ENCODE measurements at regions not wholly inside any gene's neighbourhood (a gene's known extent, or its start where the extent isn't known, plus 50 kb on each side); places are given as distances from the start of the nearest gene placed in this dataset.

DNA sequence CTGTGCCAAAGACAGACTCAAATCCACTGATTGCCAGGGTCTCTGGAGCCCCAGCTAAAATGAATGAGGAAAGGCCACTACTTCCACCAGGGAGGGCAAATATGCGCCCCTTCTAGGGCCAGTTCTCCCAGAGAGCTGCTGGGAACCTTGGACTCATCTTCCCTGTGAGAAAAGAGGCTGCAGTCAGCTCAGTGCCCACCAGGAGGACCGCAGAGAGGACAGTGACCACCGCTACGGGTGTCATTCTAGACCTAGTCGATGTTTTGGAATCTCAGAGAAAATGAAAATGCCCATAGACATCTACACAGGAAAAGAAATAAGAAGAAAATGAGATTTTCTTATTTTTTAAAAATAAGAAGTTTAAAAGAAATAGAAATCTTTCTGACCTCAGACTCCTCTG lies 235.1 kb downstream of the UQCRFS1 start:
- no peak for DNase-seq (ENCODE audit: low read depth in 2 of 2)

DNA sequence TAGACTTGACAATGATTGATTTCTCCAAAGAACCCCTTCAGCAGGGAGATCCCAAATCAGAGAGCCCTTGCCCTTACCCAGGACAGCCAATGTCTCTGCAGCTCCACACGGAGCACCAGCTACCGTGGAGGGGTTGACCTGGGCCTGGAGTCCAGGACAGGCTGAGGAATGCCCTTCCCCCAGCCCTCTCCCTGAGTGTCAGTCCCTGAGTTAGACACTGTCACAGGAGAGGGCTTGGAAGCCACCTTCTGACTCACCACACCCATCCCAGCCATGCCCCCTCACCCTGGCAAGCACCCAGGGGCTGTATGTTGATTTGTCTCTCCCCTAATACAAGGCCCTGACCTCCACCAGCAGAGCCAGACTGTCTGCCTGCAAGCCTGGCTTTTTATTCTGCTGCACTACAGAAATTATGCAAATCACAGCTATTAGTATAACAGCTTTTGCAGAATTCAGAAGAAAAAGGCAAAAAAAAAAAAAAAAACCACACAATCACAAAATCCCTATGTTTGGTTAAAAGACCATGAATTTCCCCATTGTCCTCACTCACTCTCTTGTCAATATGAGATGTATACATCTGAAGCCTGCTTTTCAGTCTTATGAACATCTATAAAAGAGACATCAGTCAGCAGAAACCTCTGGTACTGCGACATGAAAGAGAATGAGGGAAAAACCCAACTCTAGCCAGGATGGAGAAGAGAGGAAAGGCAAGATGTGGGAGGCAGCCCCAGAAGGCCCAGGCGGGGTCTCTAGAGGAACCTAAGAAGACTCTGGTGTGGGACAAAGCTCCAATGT lies 240.7 kb downstream of the UQCRFS1 start:
- no peak for DNase-seq (ENCODE audit: low read depth in 2 of 2)

DNA sequence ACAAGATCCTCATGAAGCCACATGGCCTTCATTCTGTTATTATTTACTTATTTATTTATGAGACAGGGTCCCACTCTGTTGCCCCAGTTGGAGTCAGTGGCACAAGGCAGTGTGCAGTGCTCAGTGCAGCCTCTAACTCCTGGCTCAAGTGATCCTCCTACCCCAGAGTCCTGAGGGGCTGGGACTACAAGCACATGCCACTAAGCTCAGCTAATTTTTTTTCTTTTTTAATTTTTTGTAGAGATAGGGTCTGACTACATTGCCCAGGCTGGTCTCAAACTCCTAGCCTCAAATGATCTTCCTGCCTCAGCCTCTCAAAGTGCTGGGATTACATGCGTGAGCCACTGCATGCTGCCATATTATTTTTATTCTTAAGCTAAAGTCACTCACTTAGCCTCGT lies 241.4 kb downstream of the UQCRFS1 start:
- no peak for DNase-seq (ENCODE audit: low read depth in 2 of 2)

DNA sequence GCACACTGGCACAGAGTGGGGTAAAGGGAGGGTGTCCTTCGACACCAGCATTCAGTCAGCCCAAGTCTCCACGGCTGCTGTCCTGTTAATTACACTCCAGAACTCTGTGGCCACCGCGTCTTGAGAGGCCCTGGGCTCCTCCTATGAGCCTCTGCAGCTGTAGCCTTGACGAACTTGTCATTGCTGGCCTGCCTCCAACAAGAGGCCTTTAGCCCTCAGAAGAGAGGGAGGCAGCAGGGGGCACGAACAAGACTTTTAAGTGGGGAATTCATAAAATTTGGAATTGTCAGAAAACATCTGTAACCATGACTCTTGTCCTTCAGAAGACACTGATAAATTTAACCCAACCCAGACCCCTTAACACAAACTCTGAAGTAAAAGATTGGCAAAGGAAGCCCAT lies 241.9 kb downstream of the UQCRFS1 start:
- DNase-seq (ENCODE audit: low read depth in 2 of 2): no peak

DNA sequence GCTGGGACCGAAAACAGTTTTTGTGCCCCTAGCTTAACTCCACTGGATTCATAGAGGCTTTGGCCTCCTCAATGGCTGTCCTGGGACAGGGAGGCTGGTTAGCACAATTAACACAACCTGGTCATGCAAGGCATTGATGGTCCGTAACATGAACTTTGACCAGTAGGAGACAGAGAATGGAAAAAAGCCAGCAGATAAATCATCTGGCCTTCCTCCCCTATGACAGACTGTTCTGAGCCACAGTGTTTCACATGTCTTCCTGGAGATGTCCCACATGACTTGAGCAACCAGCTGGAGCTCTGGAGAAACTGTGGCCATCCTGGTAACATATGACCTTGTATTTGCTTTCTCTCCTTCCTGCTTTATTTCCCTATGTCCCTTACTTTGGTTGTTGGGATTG lies 244.2 kb downstream of the UQCRFS1 start:
- DNase-seq (ENCODE audit: low read depth in 2 of 2): no peak

DNA sequence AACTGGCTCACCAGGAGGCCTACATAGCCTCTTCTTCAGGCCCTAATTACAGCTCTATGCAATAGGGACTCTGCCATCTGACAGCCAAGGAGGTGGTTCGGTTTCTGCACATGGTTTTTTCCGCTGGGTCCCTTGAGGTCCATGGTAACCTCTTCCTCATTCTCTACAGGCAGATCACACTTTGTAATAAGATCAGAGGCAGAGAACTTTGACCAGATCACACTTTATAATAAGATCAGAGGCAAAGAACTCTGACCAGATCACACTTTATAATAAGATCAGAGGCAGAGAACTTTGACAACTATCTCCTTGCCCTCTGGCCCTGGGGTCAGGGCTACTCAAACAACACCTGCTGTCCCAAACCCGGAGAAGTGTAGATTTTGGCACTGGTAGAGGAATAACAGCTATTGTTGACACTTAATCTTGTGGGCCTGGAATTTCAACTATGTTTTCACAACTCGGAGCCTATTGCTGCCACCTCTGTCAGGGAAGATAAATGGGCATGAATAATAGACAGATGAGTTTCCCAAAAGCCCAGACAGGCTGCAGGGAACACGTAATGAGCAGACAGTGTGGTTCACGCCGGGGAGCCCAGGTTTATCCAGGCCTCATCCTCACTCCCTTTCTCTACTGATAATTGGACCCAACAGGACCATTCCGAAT lies 246.1 kb downstream of the UQCRFS1 start:
- DNase-seq (ENCODE audit: low read depth in 2 of 2): no peak

DNA sequence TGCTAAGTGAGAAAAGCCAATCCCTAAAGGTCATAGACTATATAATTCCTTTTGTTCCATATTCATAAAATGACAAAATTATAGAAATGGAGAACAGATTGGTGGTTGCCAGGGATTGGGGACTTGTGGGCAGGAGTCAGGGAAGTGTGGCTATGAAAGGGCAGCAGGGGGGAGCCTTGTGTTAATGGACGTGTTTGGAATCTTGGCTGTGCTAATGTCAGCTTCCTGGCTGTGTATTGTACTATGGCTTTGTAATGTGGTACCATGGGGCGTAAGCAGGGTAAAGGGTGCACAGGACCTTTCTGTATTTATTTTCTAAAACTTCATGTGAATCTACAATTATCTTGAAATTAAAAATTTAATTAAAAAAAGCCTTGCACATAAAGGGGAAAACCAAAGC lies 248.5 kb downstream of the UQCRFS1 start:
- no peak for DNase-seq (ENCODE audit: low read depth in 2 of 2)

DNA sequence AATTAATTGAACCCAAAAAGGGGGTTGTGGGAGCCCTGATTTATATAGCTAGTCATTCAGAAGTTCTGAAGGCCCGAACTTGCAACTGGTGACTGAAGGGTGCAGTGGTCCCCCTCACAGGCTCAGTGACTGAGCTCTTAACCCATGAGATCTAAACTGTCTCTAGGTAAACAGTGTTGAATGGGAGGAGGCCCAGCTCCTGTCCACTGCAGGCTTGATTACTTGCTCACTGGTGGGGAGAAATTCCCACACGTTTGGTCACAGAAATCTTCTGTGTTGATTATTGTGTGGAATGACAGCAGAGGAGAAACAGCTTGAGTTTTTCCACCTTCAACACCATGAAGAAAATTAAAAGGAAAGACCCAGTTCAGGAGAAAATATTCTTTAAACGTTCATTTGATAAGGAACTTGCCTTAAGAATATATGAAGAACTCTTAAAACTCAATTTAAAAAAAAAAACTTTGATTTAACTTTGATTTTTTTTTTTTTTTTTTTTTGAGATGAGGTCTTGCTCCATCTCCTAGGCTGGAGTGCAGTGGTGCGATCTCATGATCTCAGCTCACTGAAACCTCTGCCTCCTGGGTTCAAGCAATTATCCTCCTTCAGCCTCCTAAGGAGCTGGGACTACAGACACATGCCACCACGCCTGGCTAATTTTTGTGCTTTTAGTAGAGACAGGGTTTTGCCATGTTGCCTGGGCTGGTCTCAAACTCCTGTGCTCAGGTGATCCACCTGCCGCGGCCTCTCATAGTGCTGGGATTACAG lies 249.3 kb downstream of the UQCRFS1 start:
- DNase-seq (ENCODE audit: low read depth in 2 of 2): no peak

DNA sequence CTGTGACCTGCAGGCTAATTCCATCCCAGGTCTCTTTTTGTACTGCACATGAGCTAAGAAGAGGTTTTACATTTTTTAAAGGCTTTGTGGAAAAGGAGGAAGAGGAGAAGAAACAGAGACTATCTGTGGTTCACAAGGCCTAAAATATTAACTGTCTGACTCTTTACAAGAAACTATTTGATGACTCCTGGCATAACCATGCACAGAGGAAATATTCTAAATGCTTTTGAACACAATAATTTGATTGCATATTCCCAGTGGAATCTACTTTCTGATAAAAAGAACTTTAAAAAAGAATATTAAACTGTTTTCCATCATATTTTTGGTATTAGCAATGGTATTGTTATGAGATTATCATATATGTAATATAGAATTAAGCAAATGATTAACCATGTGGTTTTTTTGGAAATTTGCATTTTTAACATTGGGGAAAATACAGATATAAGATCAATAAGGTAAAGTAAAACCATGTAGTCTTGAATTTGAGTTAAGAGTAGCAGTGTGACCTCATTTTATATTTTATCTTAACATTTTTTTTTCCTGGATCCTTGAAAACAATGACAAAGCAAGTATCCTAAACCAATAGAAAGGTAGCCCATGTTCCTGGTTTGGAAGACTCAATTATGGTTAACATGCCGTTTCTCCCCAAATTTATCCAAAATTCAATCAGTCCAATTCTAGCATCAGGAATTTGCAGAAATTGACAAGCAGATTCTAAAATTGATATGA lies 251.0 kb downstream of the UQCRFS1 start:
- DNase-seq (ENCODE audit: low read depth in 2 of 2): no peak

DNA sequence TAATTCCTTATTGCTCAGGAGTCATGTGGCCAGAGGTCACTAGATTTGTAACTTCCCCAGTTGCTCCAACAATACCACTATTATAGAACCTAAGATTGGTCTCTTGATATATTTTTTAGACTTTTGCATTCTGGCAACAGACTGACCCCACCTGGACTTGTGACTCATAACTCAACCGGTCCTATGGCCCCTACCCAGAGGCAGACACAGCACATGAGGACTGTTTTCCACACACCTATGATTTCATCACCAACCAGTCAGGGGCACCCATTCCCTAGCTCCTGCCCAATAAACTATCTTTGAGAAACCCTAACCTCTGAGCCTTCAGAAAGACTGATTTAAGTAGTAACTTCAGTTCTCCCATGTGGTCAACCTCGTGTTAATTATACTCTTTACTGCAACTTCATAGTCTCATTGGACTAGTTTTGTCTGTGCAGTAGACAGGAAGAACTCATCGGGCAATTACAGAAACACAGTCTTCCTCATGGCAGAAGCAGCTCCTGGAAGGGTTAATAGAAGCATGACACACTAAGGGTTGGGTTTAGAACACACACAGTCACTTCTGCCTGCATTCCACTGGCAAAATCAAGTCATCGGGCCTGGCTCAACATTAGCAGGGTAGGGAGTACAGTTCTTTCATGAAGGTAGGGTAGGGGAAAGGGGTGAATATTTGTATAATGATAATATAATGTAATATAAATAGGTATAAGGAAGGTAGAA lies 251.8 kb downstream of the UQCRFS1 start:
- no peak for DNase-seq (ENCODE audit: low read depth in 2 of 2)

DNA sequence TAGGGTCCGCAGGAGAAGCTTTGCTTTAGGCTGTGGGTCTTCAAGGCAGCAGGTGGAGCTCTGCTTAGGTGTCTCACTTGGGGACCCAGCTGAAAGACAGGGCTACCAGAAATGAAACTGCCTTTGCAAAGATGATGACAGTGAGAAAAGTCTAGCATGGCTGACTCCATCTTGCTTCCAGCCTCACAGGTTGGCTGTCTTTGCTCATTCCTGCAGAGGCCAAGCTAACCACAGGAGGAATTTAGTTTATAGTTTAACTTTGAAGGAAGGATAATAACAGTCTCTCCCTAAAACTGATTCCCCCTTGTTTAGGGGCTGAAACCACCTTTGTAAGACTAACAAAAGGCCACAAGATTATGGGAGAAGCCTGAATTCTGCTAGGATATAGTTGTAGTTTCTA lies 252.4 kb downstream of the UQCRFS1 start:
- no peak for DNase-seq (ENCODE audit: low read depth in 2 of 2)

DNA sequence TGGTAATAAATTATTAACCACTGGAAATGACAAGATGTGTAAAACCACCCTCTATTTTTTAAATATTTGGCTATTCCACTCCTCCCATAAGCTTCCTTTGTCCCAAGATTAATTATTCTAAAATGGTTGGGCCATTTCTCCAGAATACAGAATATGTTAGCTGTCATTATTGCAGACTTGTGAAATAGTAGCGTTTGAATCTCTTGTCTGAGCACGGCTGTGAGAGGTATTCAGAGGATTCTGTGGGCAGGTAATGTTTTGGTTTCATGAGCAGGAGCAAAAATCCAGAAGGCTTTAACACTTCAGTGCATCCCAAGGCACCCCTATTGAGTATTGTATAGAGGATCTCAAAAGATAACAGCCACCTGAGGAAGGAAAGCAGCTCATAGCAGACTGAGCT lies 256.0 kb downstream of the UQCRFS1 start:
- no peak for DNase-seq (ENCODE audit: low read depth in 2 of 2)

DNA sequence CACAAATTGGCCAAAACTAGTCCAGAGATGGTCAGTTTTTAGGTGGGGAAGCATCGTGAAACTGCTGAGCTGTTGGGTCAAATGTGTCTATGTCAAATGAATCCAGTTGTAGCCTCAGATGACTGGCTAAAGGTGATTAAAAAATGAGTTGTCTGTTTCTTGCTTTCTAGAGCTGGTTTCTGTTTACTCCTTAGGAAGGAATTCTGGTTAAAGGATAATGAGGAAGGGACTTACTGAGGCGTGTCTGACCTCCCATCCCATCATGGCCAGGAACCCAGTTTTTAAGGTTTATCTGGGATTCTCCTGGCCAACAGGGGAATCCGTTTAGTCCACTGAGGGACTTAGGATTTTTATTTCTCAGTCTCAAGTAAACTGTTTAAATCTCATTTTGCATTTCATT lies 256.5 kb downstream of the UQCRFS1 start:
- no peak for DNase-seq (ENCODE audit: low read depth in 2 of 2)

DNA sequence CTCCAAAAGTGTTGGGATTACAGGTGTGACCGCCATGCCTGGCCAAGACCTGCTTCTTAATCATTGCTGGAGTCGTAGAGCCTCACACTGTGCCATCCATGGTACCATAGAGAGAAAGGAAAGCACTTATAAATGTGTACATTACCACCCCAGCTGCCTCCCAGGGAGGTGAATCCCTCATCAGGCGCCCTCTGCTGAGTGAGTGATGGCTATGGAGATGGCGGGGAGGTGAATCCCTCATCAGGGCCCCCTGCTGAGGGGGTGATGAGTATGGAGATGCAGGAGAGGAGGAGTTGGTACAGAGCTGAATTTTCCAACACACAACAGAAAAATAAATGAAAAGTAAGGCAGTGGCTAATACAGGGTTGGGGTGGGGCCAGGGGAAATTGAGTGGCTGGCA lies 263.4 kb downstream of the UQCRFS1 start:
- no peak for DNase-seq (ENCODE audit: low read depth in 2 of 2)

DNA sequence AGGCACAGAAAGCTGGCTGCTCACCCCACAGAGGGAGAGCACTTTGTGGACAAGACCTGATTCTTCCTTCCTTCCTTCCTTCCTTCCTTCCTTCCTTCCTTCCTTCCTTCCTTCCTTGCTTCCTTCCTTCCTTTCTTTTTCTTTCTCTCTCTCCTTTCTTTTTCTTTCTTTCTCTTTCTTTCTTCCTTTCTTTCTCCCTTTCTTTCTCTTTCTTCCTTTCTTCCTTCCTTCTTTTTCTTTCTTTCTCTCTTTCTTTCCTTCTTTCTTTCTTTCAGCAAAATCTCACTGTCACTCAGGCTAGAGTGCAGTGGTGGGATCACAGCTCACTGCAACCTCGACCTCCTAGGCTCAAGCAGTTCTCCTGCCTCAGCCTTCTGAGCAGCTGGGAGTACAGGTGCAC lies 263.9 kb downstream of the UQCRFS1 start:
- no peak for DNase-seq (ENCODE audit: low read depth in 2 of 2)

DNA sequence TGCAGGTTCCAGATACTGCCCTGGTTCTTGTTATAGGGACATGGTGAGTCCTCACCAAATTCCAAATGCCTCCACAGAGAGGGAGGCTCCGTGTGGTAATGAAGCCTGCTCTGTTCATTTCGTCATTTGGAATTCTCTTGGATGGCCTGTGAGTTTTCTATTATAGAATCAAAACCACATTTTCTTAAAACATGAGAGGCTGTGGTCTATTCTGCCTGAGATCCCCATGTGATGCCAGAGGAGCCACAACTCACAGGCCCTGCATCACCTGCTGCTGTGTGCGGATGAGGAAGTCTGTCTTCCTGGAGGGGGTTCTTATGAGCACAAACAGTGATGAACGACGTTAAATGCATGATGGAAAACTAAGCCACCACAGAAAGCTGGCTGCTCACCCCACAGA lies 264.4 kb downstream of the UQCRFS1 start:
- DNase-seq (ENCODE audit: low read depth in 2 of 2): no peak

DNA sequence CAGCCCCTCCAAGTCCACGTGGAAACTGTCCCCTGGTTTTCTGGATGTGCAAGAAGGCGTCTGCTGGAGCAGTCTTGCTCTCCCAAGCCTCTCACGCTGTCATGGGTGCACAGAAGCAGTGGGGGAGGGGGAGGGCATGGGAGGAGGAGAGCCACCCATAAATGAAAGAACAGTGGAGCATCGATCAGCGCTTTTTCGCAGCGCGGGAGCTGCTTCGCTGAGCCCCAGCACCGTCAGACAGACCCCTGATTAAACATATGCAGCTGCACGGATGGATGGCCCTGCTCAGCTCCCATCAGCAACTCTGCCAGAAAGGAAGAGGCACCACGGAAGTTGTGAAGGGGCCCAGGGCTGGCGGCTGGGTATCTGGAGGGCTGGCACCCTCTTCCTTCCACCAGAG lies 264.9 kb downstream of the UQCRFS1 start:
- no peak for DNase-seq (ENCODE audit: low read depth in 2 of 2)

DNA sequence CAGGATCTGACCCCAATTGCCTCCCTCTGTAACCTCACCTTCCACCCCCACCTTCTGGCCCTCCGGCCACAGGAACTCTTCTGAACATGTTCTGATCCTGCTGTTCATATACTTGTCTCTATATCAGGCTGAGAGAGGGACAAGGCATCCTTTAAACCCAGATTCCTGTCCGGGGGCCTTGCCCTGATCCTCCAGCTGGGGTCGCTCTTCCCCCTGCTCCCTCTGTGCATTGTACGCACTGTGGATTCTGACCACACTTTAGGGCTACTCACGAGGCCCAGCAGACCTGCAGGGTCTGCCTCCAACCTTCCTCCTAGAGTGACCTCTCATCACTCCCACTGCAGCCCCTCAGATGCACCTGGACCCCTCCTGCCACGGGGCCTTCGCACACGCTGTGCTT lies 269.3 kb downstream of the UQCRFS1 start:
- DNase-seq (ENCODE audit: low read depth in 2 of 2): no peak

DNA sequence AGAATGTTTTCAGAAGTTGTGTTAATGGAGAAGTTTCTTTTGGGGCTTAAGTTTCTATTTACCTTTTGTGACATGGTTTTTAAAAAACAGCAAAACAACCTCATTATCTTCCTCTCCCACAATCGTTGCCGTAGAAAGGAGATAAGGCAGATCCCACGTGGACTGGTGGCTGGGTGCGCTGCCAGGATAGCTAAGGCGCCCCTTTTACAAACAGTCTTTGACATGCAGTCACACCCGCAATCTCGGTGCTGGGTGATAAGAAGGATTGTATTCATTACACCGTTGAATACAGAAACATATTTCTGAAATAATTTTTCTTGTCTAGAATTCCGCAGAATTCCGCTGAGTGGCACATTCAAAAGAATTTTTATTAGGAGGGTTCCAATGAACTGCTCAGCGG lies 271.1 kb downstream of the UQCRFS1 start:
- DNase-seq (ENCODE audit: low read depth in 2 of 2): no peak

DNA sequence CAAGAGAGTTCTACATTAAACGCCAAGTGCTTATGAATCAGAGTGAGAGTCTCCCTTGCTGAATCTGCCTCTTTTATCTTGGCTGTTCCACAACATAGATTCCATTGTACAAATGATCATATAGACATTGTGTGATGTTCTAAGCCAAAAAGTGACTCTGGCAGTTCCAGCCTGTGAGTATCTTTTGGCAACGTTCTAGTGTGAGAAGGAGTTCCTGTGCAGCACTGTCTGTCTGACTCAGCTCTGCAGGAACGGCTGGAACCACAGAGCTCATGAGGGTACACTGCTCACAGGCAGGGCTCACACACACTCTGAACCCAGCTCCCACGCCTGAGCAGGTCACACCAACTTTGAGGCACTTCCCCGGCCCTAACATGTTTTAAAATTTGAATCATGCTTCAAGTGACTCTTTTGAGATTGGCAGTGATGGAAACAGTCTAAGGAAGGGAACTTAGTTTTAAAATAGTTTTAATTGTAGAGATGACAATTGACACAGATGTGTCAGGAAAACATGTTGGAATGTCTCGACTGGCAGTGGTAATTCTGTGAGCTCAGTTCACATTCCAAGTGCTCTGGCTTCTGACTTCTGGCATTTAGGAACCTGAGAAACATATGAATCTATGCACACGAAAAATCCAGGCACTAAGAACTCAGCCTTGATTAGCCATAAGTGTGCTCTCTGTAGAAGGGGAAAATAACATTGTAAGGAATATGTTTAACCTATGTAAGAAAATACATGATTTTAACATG lies 272.0 kb downstream of the UQCRFS1 start:
- DNase-seq (ENCODE audit: low read depth in 2 of 2): no peak

DNA sequence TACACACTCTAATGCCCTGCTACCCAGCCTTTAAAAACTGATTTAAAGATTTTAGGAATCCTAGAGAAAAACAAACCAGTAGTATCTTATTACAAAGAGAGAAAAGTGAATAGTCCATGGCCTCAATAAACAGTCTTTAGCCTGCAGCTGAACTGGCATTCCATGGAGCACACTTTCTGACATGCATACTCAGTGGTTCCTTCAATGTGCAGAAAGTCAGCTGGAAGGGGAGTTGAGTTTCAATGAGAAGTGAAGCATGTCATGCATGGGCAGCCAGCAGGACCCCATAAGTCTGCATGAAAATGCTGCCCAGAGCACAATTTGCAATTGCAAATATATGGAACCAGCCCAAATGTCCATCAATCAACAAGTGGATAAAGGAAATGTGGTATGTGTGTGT lies 273.7 kb downstream of the UQCRFS1 start:
- no peak for DNase-seq (ENCODE audit: low read depth in 2 of 2)

Data from activated CD4-positive, alpha-beta T cell treated with anti-CD3 and anti-CD28 coated beads for 24 hours (primary cell).